GM18499 (cell line): ENCODE measurements at regions not wholly inside any gene's neighbourhood (a gene's known extent, or its start where the extent isn't known, plus 50 kb on each side); places are given as distances from the start of the nearest gene placed in this dataset.
"Not testable (repeated sequence)": the region's sequence is repeated elsewhere in the genome, so short reads cannot be mapped to it uniquely, and the experiment has no call there.

Experiments used
- ATAC-seq: cut with Tn5 transposase; IDR thresholded peaks from one replicate; pipeline ENCODE4 v1.9.1; 2021; ENCODE audit warnings: moderate number of reproducible peaks; ENCODE audit not compliant: insufficient read depth, unreplicated experiment

DNA sequence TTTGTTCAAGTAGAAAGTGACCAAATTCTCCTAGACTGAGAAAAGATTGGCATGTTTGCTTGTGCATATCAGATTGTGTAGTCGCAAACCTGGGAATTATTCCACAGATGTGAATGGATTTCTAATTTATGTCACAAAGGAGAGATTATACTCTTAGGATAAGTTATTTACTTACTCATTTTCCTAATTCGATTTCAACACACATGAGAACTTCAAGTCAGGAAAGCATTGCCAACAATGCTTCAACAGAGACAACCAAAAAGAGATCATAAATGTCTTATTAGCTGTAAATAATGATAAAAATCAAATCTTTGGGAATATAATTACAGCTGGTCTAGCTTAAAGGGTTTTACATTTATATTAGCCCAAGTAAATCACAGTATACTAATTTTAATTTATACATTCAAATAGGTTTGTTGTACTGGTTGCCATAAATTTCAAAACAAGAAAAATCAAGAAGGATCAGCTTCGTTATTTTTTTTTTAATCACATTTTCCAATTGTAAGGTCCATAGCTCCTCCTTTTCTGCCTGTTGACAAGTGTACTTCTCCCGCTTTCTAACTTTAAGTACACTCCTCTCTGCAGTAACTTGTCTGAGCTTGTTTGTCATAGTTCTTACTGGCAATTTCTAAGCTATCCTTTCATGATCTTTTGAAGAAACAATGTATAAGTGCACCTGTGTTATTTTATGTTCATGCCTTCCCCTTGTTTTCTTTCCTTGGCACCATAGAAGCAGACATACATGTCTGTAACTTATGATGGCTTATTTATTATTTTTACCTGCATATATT, 246.6 kb downstream of the DEPDC1B start:
- no peak for ATAC-seq

DNA sequence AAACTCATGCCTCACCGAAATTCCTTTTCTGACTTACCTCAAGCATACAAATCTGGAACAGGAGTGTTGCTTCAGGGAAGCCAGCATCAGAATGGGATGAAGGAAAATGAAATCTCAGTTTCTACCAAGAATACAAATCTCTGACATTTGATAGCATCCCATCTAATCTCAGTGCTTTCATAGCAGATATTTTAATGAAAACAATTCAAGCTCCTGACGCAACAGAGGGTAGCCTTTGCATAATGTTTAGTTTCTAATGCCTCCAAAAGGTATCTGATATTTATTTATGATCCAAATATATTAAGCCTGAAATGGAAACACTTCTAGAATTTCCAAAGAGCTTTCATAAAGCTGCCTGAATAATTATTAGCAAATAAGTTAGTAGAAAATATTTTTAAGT, 251.4 kb downstream of the DEPDC1B start:
- no peak for ATAC-seq

DNA sequence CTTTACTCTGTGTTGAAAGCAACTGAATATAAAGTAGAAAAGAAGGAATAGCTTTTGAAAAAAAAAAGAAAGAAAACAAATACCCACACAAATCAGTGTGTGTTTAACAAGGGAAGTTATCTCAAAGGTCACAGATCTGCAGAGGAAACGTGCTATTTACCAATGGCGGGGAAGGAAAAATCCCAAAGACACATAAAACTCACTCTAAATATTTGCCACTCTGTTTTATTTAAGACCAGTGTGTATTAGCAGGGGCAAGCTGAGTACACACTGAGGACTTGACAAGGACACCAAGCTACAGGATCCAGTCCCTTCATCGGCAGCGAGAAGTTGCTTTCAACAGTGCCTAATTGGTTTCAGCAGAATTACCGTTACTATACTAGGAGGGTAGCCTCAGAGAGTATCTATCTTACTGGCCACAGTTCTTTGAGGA, 252.5 kb downstream of the DEPDC1B start:
- ATAC-seq, result no peak

DNA sequence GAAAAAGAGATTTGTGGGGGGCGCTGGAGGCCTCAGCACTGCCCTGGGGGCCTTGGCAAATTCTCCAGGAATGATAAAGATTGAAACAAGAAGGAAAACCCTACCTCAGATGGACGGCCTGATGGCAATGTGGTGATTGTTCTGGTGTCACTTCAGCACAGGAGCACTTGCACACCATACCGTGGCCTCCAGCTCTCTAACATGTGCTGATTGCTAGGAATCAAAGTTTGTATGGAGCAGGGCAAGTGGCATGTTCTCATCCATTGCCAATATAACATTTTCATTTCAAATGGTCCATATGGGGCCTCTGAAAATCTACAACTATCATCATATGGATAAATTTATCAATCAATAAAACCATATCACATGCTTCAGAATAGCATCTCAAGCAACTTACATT, 253.0 kb downstream of the DEPDC1B start:
- no peak for ATAC-seq

DNA sequence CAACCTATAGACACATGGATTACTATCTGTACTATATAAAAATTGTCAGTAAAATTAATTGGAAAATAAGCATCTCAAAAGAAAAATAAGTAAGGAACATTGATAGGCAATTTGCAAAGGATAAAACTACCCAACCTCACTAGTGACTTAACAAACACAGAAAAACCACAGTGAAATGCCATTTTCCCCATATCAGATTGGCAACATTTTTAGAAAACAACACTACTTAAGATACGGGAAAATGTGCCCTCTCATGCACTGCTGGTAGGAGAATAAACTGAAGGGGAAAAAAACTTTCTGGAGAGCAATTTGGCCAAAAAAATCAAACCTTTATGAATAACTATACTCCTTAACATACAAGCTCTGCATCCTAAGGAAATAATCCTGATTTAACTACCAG, 254.0 kb downstream of the DEPDC1B start:
- no peak for ATAC-seq

DNA sequence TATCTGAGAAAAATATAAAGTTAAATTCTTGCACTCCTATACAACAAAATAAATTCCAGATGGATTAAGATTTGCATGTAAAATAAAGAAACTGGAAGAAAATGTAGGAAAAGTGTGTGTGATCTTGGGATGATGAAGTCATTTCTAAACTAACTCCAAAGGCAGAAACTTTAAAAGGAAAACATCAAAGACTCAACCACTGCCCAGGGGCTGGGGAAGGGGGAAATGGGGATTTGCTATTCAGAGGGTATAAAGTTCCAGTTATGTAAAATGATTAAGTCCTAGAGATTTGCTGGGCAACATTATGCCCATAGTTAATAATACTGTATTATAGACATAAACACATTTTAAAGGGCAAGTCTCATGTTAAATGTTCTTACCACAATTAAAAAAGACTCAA, 254.5 kb downstream of the DEPDC1B start:
- no peak for ATAC-seq

DNA sequence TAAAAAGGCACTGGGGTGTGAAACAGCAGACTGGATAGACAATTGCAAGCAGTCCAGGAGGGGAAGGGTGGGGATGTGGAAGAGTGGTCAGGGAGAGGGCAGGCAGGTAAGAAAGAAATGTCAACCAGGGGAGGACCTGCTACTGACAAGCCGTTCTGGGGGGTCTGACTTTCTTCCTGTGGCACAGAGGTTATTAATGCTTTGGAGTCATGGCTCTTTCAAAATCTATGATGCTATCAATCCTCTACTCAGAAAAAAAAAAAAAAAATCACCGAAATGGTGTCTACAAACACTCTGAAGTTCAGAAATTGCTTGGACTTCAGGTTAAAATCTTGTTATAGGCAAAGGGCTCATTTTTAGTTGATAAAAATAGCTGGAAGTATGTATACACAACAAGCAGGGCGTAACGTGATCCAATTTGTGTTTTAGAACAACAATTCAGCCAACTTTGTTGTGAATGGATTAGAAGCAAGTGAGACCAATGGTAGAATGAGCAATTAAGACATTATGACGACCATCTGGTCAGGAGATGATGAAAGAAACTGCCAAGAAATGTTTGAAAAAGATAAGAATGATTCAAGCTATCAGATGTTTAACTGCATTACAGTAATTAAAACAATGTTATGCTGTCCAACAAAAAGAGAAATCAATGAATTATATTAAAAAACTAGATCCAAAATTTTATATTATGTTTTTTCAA, 255.2 kb downstream of the DEPDC1B start:
- no peak for ATAC-seq

DNA sequence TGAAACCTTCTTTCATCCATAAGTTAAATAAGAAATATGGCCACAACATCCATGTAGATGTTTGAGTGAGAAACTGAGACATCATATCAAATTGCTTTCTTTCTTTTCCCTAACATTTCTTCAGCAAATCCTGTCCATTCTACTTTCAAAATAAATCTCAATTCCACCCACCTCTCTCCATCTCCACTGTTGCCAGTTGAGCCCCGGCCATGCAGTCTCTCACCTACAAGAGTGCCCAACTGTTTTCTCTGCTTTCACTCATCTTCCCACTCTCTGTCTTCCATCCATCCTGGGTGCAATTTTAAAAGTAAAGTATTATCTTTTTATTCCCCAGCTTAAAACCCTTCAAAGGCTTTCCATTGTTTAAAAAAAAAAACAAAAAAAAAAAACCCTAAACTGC, 260.4 kb downstream of the DEPDC1B start:
- ATAC-seq, result no peak

DNA sequence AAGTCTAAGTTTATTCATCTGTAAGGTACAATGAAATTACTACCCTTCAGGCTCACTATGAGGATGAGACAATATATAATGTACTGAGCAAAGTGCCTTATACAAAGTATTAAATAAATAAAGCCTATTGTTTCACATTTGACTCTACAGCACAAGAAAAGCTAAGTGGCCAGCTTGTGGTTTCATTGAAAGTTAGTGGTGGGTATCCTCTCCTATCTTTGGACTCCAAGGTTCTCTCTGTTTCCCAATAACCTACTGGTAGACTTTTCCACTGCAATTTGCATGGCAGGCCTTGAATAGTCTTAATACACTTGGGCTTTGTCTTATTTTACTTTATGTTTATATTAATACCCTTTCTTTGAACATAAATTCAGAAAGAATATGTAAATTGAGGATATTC, 262.7 kb downstream of the DEPDC1B start:
- no peak for ATAC-seq

DNA sequence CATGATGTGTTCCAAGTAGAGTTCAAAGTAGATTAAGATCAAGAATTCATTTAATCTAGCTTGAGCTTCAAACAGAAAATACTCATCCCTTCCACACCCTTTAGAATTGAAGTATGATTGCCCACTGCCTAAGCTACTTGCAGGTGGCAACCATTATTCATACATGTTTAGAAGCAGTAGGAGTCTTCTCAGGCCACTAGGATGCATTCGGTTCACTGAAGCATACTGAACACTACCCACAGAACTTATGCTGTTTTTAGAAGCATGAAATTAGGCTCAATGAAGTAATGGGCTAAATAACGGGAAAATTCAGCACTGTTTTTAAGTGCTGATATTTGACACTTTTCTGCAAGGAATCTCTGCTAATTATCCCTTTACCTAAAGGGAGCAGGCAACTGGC, 263.4 kb downstream of the DEPDC1B start:
- ATAC-seq, result peak; percentile 93

DNA sequence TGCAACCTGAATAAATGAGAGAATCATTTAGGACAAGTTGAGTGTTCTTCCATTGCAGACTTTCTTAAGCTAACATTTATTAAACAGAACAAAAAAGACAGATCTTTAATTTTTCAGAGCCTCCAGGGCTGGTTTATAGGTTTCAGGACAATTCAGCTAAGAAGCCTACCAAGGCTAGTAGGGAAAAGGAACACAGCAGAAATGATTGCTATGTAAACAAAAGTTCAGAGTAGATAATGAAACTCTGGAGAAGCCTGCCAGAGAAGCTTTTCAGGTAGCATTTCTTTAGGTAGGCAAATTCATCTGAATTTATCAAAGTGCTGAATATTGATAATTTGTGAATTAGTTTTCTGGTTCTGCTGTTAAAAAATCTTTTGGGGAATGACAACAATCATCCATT, 264.2 kb downstream of the DEPDC1B start:
- no peak for ATAC-seq

DNA sequence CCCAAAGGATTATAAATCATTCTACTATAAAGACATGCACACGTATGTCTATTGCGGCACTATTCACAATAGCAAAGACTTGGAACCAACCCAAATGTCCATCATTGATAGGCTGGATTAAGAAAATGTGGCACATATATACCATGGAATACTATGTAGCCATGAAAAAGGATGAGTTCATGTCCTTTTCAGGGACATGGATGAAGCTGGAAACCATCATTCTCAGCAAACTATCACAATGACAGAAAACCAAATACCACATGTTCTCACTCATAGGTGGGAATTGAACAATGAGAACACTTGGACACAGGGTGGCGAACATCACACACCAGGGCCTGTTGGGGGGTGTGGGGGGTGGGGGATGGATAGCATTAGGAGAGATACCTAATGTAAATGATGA, 273.8 kb downstream of the DEPDC1B start:
- not testable (repeated sequence) for ATAC-seq

DNA sequence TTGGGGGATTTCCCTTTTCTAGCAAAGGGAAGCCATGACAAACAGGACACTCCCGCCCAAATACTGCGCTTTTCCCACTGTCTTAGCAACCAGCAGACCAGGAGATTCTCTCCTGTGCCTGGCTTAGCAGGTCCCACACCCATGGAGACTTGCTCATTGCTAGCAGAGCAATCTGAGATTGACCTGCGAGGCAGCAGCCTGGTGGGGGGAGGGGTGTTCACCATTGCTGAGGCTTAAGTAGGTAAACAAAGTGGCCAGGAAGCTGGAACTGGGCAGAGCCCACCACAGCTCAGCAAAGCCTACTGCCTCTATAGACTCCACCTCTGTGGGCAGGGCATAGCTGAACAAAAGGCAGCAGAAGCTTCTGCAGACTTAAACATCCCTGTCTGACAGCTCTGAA, 279.2 kb downstream of the DEPDC1B start:
- not testable (repeated sequence) for ATAC-seq

DNA sequence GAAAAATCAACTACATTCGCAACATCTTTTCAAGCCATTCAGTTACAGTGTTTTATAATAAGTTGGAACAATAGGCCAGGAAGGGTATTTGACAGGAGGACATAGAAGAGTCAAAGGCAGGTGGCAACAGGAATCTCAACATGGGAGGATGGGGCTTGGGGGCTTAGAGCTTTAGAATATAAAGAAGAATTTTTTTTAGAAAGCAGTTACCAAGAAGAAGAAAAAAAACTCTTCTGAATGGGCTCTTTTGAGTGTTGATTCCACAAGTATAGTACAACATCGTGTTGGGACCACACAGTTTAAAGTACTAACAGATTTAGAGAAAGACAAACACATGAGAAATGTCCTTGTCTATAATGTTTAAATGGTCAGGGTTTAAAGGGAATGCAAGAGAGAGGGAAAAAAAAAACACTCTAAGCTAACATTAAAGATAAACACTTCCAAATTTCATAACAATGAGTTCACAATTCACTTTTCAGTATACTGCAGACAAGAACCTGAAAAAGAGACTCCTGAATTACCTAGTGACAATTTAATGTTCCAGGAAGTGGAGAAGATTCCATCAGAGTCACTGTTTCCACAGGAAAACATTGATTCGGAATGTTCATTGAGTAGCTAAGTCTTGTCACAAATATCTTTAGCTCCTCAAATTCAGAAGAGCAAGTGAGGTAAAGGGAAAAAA, 282.3 kb downstream of the DEPDC1B start:
- no peak for ATAC-seq

DNA sequence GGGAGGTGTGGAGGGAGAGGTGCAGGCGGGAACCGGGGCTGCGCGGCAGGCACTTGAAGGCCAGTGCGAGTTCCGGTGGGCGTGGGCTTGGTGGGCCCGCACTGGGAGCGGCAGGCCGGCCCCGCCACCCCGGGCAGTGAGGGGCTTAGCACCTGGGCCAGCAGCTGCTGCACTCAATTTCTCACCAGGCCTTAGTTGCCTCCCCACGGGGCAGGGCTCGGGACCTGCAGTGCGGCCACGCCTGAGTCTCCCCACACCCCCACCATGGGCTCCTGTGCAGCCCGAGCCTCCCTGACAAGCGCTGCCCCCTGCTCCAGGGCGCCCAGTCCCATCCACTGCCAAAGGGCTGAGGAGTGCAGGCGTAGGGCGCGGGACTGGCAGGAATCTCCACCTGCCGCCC, 284.5 kb downstream of the DEPDC1B start:
- no peak for ATAC-seq

DNA sequence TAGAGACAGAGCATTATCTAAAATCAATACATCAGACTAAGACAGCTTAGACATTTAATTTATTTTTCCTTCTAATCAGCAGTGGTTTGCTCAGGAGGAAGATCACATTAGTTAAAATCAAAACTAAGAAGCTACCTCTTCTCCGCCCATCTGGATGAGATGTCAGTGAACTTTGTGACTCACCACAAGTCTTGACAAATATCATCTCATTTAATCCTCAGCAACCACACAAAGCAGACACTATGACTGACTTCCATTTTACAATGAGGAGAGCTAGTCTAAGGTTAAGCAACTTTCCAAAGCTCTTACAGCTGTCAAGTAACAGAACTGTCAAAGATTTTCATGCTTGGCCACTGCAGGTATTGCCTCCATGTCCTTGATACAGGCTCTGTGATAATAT, 289.5 kb downstream of the DEPDC1B start:
- ATAC-seq, result no peak

DNA sequence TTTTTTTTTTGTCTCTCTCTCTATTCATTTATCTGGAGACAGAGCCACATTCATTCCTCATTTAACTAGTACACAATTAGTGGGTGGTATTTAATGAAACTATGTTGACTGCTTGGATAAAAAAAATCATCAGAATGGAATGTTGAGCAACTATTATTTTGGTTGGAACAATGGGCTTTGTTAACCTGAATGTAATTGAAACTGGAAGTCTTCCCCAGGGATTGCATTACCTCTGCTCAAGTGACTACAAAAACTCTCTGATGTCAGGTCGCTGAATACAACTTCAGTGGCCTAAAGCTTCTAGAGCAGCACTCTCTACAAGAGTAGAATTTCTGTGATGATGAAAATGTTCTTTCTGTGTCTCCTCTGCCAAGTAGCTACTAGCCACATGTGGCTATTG, 295.8 kb downstream of the DEPDC1B start:
- no peak for ATAC-seq

DNA sequence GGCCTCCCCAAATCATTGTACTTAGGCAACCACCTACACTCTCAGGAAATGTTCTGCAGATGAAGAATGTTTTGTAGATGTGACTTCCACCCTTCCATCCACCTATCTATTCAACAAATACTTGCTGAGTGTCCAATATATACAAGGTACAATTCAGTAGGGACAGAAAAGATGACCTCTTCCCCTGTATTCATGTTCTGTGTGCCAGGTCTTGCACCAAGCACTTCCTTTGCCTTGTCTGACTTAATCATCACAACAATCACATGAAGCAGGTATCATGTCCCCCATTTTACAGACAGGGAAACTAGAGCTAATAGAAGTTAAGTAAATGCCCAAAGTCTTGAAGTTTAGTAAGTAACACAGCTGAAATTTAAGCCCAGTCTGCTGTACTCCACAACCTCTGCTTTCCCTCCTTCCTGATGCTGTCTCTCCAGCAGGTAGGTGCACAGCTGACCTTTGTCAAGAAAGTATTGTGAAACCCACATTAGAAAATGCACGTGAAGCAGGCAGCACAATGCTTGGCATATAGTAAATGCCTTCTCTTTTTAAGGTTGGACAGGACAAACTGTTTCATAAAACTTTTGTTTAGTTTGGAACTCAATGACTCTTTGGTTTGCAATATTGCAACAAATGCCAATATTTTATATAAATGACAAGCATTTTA, 296.5 kb downstream of the DEPDC1B start:
- ATAC-seq, result no peak

DNA sequence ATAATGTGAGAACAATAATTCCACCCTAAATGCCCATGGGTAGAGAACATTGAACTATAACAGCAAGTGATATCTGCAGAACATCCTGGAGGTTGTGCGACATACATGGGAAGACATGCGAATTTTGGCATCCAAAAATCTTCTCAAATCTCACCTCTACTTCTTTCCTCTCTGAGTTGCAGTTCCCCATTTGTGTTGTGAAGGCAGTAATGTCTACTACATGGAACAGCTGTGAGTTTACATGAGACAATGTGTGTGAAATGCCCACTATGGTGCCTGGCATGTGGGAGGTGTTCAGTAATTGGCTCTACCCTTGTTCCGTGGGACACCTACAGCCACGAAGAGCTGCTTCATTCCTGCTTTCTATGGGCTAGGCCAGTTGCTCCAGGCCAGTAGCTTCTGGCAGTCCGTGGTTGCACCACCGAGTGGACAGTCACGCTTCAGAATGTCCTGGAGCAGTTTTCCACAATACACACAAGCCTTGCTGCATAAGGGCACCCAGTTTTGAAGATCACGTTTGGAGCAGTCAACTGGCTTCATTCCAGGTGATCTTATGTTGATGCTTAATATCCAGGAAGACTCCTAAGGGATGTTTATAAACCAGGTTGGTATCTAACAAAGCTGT, 297.7 kb downstream of the DEPDC1B start:
- ATAC-seq, result no peak

DNA sequence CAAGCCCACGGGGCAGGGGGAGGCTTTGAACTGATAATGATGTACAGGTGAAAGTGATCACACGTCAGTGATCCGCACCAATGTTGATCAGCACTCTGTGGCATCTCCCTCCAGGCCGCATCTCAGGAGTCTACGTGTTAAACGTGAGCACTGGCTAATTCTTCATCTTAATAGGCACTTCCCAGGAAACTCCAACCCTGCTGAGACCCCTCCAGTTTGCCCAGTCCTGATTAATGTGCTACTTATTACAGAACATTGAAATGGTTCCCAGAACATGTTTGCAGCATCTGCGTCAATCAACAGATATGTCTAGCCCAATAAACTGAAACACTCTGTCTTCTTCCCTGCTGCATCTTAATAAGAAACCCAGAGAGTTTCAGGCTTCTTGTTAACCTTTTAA, 298.4 kb downstream of the DEPDC1B start:
- no peak for ATAC-seq
